ENCODE measurements at regions not wholly inside any gene's neighbourhood (a gene's known extent, or its start where the extent isn't known, plus 50 kb on each side); places are given as distances from the start of the nearest gene placed in this dataset.

DNA sequence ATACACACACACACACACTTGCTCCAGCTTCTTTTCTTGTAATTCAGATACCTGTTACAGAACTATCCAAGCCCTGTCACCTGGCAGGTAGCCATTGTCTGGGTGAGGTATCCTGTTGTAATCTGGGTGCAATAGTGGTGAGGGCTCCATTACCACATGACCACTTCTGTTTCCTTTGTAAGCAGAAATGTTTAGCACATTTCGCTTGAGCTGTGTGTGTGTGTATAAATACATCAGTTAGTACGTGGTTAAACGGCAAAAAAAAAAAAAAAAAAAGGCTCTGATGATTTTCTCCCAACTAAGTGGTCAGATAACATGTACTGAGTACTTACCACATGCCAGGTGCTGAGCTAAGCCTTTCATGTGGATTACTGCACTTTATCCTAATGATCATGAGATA lies 129.3 kb upstream of the SSTR1 start:
- no peak for TF ChIP-seq POLR2AphosphoS5 (IDR thresholded peaks at IDR 0.05)
- TF ChIP-seq, protein P1, sequence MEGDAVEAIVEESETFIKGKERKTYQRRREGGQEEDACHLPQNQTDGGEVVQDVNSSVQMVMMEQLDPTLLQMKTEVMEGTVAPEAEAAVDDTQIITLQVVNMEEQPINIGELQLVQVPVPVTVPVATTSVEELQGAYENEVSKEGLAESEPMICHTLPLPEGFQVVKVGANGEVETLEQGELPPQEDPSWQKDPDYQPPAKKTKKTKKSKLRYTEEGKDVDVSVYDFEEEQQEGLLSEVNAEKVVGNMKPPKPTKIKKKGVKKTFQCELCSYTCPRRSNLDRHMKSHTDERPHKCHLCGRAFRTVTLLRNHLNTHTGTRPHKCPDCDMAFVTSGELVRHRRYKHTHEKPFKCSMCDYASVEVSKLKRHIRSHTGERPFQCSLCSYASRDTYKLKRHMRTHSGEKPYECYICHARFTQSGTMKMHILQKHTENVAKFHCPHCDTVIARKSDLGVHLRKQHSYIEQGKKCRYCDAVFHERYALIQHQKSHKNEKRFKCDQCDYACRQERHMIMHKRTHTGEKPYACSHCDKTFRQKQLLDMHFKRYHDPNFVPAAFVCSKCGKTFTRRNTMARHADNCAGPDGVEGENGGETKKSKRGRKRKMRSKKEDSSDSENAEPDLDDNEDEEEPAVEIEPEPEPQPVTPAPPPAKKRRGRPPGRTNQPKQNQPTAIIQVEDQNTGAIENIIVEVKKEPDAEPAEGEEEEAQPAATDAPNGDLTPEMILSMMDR (IDR thresholded peaks at IDR 0.05), result no peak
